Peyer's patch (tissue), 4 donors: ENCODE measurements at regions not wholly inside any gene's neighbourhood (a gene's known extent, or its start where the extent isn't known, plus 50 kb on each side); places are given as distances from the start of the nearest gene placed in this dataset.

Experiments
- DNase-seq, 3 donors: peaks; one replicate each; pipeline ENCODE4 v3.0.0-alpha.2; 2017 to 2019
- H3K27ac ChIP-seq, 4 donors: fragments of 200-600 bp; sonication (generic); one replicate each; pipeline ENCODE4 v1.5.1; 2016 to 2019
- H3K27me3 ChIP-seq, 2 donors: fragments of 200-600 bp; sonication (generic); one replicate each; pipeline ENCODE4 v1.5.1; 2019
- H3K36me3 ChIP-seq, 3 donors: fragments of 200-600 bp; sonication (generic); one replicate each; pipeline ENCODE4 v1.5.1; 2016 to 2019
- H3K4me1 ChIP-seq, 4 donors: fragments of 200-600 bp; sonication (generic); one replicate each; pipeline ENCODE4 v1.5.1; 2016 to 2019
- H3K4me3 ChIP-seq, 4 donors: fragments of 200-600 bp; sonication (generic); 1 replicate in 3 of 4; 2 replicates in 1 of 4; pipeline ENCODE4 v1.5.1; 2016 to 2019; ENCODE audit warnings: mild to moderate bottlenecking in 1 of 4
- H3K9me3 ChIP-seq, 4 donors: fragments of 200-600 bp; sonication (generic); one replicate each; pipeline ENCODE4 v1.5.1; 2016 to 2019; ENCODE audit warnings: mild to moderate bottlenecking in 1 of 4
- POLR2A ChIP-seq, 2 donors: fragments of 450-650 bp; IDR thresholded peaks; one replicate each; pipeline ENCODE4 v1.5.1; 2017; ENCODE audit warnings: antibody characterized with exemption in 2 of 2, mild to moderate bottlenecking in 2 of 2, moderate library complexity in 2 of 2
- TF ChIP-seq, protein P1 (sequence below), 6 experiments: fragments of 450-650 bp in 4 of 6; fragments of 200-600 bp in 2 of 6; sonication (generic) in 1 of 6; IDR thresholded peaks; one replicate each; pipeline ENCODE4 v1.5.1; 2017 to 2019; ENCODE audit warnings: antibody characterized with exemption in 6 of 6, mild to moderate bottlenecking in 3 of 6, moderate library complexity in 1 of 6

DNA sequence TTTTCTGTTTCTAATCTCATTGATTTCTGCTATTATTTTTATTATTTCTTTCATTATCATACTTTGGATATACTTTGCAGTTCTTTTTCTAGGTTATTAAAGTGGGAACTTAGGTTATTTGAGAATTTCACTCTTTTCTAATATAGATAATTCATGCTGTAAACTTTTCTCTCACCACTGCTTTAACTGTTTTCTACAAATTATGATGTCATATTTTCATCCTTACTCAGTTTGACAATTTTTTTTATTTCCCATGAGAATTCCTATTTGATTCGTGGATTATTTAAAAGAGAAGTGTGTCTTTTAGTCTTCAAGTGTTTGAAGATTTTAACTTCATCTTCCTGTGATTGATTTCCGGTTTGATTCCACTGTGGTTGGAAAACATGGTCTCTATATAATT, 336.8 kb upstream of the SALL1 start:
- DNase-seq: no peak
- no peaks in the 10 kb centered on the region for H3K27me3 ChIP-seq

DNA sequence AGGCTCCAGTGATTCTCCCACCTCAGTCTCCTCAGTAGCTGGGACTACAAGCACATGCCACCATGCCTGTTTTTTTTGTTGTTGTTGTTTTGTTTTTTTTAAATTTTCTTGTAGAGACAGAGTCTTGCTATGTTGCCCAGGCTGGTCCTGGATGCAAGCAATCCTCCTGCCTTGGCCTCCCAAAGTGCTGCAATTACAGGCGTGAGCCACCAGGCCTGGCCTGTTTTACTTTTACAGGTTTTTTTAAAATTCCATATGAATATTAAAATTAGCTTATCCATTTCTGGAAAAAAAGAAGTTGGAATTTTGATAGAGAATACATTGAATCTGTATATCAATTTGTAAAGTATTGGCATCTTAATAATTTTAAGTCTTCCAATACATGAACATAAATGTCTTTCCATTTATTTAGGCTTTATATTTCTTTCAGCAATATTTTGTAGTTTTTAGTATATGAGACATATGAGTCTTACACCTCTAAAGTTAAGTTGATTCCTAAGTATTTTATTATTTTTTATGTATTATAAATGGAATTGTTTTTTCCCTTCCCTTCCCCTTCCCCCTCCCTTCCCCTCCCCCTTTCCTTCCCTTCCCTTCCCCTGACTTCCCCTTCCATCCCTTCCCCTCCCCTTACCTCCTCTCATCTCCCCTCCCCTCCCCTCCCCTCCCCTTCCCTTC, 323.5 kb upstream of the SALL1 start:
- Histone ChIP-seq H3K9me3 (no peaks in the 10 kb centered on the region), H3K27me3 (no peaks in the 10 kb centered on the region), H3K27ac (no peak overlapping the region), H3K36me3 (no peaks in the 10 kb centered on the region), H3K4me1 (no peaks in the 10 kb centered on the region), H3K4me3 (no peak overlapping the region)
- no peak for DNase-seq
- TF ChIP-seq, protein P1, sequence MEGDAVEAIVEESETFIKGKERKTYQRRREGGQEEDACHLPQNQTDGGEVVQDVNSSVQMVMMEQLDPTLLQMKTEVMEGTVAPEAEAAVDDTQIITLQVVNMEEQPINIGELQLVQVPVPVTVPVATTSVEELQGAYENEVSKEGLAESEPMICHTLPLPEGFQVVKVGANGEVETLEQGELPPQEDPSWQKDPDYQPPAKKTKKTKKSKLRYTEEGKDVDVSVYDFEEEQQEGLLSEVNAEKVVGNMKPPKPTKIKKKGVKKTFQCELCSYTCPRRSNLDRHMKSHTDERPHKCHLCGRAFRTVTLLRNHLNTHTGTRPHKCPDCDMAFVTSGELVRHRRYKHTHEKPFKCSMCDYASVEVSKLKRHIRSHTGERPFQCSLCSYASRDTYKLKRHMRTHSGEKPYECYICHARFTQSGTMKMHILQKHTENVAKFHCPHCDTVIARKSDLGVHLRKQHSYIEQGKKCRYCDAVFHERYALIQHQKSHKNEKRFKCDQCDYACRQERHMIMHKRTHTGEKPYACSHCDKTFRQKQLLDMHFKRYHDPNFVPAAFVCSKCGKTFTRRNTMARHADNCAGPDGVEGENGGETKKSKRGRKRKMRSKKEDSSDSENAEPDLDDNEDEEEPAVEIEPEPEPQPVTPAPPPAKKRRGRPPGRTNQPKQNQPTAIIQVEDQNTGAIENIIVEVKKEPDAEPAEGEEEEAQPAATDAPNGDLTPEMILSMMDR (IDR thresholded peaks at IDR 0.05): no peak
- no peak for TF ChIP-seq POLR2A (IDR thresholded peaks at IDR 0.05)

More for the DNA sequence above, 336.8 kb upstream of the SALL1 start:
- TF ChIP-seq POLR2A (IDR thresholded peaks at IDR 0.05): no peak
- TF ChIP-seq, protein P1 (IDR thresholded peaks at IDR 0.05): no peak
- no peak overlapping the region for H3K27ac ChIP-seq
- no peak overlapping the region for H3K4me3 ChIP-seq
- H3K36me3 ChIP-seq: no peaks in the 10 kb centered on the region
- no peaks in the 10 kb centered on the region for H3K4me1 ChIP-seq
- H3K9me3 ChIP-seq: no peaks in the 10 kb centered on the region

DNA sequence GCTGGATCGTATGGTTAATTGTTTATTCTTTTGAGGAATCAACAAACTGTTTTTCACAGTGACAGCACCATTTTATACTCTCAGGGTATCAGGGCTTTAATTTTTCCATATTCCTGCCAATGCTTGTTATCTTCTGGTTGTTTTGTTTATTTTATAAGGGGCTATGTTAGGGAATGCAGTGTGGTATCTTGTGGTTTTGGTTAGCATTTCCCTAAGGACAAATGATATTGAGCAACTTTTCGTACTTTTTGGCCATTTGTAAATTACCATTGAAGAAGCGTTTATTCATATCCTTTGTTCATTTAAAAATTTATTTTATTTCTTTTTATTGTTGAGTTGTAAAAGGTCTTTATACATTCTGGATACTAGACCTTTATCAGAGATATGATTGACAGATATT, 322.0 kb upstream of the SALL1 start:
- H3K4me1 ChIP-seq: no peaks in the 10 kb centered on the region
- TF ChIP-seq, protein P1 (IDR thresholded peaks at IDR 0.05): no peak
- no peak for TF ChIP-seq POLR2A (IDR thresholded peaks at IDR 0.05)
- H3K27ac ChIP-seq: no peak overlapping the region
- no peaks in the 10 kb centered on the region for H3K9me3 ChIP-seq
- no peaks in the 10 kb centered on the region for H3K27me3 ChIP-seq
- H3K4me3 ChIP-seq: no peak overlapping the region
- DNase-seq: no peak
- no peaks in the 10 kb centered on the region for H3K36me3 ChIP-seq

DNA sequence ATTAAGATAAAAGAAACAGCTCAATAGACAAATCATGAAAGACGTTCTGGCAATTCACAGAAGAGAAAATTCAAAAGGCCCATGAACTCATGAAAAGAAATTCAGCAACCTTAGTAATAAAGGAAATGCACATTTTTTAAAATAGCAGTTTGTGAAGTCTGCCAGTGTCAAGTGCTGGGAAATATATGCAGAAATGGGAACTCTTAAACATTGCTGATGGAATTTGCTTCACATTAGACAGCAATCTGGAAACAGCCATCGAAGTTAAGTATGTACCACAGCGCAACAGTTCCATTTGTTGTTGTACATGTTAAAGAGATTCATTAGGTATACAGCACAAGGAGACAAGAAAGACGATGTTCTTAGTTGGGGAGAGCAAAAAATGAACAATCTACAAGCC, 319.4 kb upstream of the SALL1 start:
- Histone ChIP-seq H3K36me3 (no peaks in the 10 kb centered on the region), H3K4me3 (no peak overlapping the region)
- TF ChIP-seq, protein P1 (IDR thresholded peaks at IDR 0.05): no peak
- TF ChIP-seq POLR2A (IDR thresholded peaks at IDR 0.05): no peak

DNA sequence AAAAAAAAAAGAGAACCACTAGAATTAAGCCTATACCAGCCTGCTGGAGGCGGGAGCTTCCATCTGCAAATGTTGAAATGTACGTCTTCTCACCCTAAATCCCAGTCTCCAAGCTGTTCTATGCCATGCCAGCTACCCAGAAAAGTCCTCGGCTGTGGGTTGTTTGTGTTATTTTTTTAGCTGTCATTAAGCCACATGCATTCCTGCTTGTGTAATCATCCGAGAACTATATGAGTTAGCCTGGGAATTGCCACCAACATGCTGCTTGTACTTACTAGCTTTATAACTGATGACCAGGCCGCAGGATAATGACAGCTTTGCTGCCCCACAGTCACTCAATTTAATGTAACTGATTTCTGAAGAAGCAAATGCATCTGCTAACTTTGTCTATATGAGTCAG, 313.9 kb upstream of the SALL1 start:
- no peak for TF ChIP-seq POLR2A (IDR thresholded peaks at IDR 0.05)
- TF ChIP-seq, protein P1 (IDR thresholded peaks at IDR 0.05): no peak
- Histone ChIP-seq H3K4me3 (no peak overlapping the region), H3K4me1 (no peaks in the 10 kb centered on the region), H3K36me3 (no peaks in the 10 kb centered on the region), H3K27ac (no peak overlapping the region), H3K27me3 (no peaks in the 10 kb centered on the region), H3K9me3 (no peaks in the 10 kb centered on the region)
- DNase-seq: no peak

More for the DNA sequence above, 319.4 kb upstream of the SALL1 start:
- no peaks in the 10 kb centered on the region for H3K4me1 ChIP-seq
- no peak for DNase-seq
- H3K9me3 ChIP-seq: no peaks in the 10 kb centered on the region
- no peak overlapping the region for H3K27ac ChIP-seq
- H3K27me3 ChIP-seq: no peaks in the 10 kb centered on the region

DNA sequence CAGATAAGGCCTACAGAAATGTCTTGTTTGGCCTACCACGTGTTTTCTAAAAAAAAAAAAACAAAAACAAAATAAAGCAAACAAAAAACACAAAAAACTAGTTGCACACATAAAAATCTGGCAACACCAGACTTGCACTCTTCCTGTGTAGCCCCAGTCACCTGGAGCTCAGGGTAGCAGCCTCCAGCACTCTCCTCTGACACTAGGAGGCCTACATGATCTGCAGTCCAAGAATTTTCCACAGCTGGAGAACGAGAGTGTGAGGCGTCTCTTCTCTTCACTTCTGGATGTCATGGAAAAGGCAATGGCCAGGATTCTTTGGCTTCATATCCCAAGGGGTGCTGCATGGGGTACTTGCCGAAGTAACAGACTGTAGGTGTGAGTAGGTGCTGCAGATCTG, 310.2 kb upstream of the SALL1 start:
- Histone ChIP-seq H3K4me3 (no peak overlapping the region), H3K9me3 (no peaks in the 10 kb centered on the region), H3K27me3 (no peaks in the 10 kb centered on the region), H3K27ac (no peak overlapping the region), H3K4me1 (no peaks in the 10 kb centered on the region), H3K36me3 (no peaks in the 10 kb centered on the region)
- no peak for TF ChIP-seq POLR2A (IDR thresholded peaks at IDR 0.05)
- TF ChIP-seq, protein P1 (IDR thresholded peaks at IDR 0.05): no peak
- DNase-seq: no peak
